ENCODE measurements at regions not wholly inside any gene's neighbourhood (a gene's known extent, or its start where the extent isn't known, plus 50 kb on each side); places are given as distances from the start of the nearest gene placed in this dataset.

DNA sequence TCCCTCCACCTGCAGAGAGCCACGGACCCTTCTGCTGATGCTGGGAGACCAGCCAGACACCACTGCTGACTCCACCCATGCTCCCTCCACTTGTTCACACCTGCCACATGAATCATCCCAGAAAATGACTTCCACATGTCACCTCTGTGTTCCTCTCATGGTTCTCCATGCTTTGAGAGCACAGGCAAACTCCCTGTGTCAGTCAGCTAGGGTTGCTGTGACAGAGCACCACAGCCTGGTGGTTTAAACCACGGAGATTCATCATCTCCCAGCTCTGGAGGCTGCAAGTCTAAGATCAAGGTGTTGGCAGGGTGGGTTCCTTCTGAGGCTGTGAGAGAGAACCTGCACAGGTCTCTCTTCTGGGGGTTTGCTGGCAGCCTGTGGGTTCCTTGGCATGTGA, 381.4 kb downstream of the GADD45G start:
- intact Hi-C loops (cut with DNase I; ENCODE audit: low total_unique reads) = no loop called here

GRCh38 chr9:89988458-89988857, 383.6 kb downstream of the GADD45G start:
- 29 to 63% methylated on average over 1 of the region's 1 CpG for WGBS, 2 donors (ENCODE audit: low coverage in 1 of 2)
- intact Hi-C loops (cut with DNase I; ENCODE audit: low total_unique reads) (no loop called here), in situ Hi-C loops (cut with MboI; ENCODE audit: low pct_ligation_motif_present in 1 of 4, low pct_unique_long_range_greater_than_20kb in 1 of 4, low sequenced_read_pairs in 3 of 4) (no loop called here)
- H3K4me3 ChIP-seq = no peak overlapping the region
- H3K36me3 ChIP-seq = no peaks in the 10 kb centered on the region
- TF ChIP-seq, protein P1, sequence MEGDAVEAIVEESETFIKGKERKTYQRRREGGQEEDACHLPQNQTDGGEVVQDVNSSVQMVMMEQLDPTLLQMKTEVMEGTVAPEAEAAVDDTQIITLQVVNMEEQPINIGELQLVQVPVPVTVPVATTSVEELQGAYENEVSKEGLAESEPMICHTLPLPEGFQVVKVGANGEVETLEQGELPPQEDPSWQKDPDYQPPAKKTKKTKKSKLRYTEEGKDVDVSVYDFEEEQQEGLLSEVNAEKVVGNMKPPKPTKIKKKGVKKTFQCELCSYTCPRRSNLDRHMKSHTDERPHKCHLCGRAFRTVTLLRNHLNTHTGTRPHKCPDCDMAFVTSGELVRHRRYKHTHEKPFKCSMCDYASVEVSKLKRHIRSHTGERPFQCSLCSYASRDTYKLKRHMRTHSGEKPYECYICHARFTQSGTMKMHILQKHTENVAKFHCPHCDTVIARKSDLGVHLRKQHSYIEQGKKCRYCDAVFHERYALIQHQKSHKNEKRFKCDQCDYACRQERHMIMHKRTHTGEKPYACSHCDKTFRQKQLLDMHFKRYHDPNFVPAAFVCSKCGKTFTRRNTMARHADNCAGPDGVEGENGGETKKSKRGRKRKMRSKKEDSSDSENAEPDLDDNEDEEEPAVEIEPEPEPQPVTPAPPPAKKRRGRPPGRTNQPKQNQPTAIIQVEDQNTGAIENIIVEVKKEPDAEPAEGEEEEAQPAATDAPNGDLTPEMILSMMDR (IDR thresholded peaks at IDR 0.05) = no peak
- TF ChIP-seq POLR2AphosphoS5 (IDR thresholded peaks at IDR 0.05) (no peak), EP300 (IDR thresholded peaks at IDR 0.05; ENCODE audit: low read depth) (no peak), POLR2A (IDR thresholded peaks at IDR 0.05) (no peak)
- H3K27me3 ChIP-seq = no peaks in the 10 kb centered on the region
- peaks cover 0 to 3% (median 1%) of the 10 kb centered on the region in 4 donors for H3K4me1 ChIP-seq
- H3K27ac ChIP-seq = no peak overlapping the region
- no peaks in the 10 kb centered on the region for H3K9me3 ChIP-seq
- DNase-seq = no peak

More for the DNA sequence above, 381.4 kb downstream of the GADD45G start:
- no peak for TF ChIP-seq POLR2AphosphoS5 (IDR thresholded peaks at IDR 0.05)
- TF ChIP-seq EP300 (IDR thresholded peaks at IDR 0.05; ENCODE audit: low read depth) = no peak
- no peak for TF ChIP-seq POLR2A (IDR thresholded peaks at IDR 0.05)
- TF ChIP-seq, protein P1 (IDR thresholded peaks at IDR 0.05) = no peak
- 84 to 100% methylated on average over 1 to 2 of the region's 2 CpGs for WGBS, 2 donors (ENCODE audit: low coverage in 1 of 2)
- Histone ChIP-seq H3K27ac (no peak overlapping the region), H3K36me3 (no peaks in the 10 kb centered on the region), H3K27me3 (no peaks in the 10 kb centered on the region), H3K4me1 (peaks cover 0 to 4% (median 2%) of the 10 kb centered on the region in 4 donors), H3K9me3 (no peaks in the 10 kb centered on the region), H3K4me3 (no peak overlapping the region)
- in situ Hi-C loops (cut with MboI; ENCODE audit: low pct_ligation_motif_present in 1 of 4, low pct_unique_long_range_greater_than_20kb in 1 of 4, low sequenced_read_pairs in 3 of 4) = no loop called here
- DNase-seq = no peak

- H3K4me3 ChIP-seq = no peak overlapping the region
- 80 to 89% methylated on average over 2 to 7 of the region's 7 CpGs for WGBS, 2 donors (ENCODE audit: low coverage in 1 of 2)
- H3K4me1 ChIP-seq = peaks cover 10 to 17% (median 14%) of the 10 kb centered on the region in 4 donors
- TF ChIP-seq EP300 (IDR thresholded peaks at IDR 0.05; ENCODE audit: low read depth) = no peak
- TF ChIP-seq, protein P1 (IDR thresholded peaks at IDR 0.05) = no peak
- no peak for TF ChIP-seq POLR2AphosphoS5 (IDR thresholded peaks at IDR 0.05)
- TF ChIP-seq POLR2A (IDR thresholded peaks at IDR 0.05) = no peak
- H3K9me3 ChIP-seq = no peaks in the 10 kb centered on the region
- H3K36me3 ChIP-seq = no peaks in the 10 kb centered on the region
- intact Hi-C loops (cut with DNase I; ENCODE audit: low total_unique reads) (no loop called here), in situ Hi-C loops (cut with MboI; ENCODE audit: low pct_ligation_motif_present in 1 of 4, low pct_unique_long_range_greater_than_20kb in 1 of 4, low sequenced_read_pairs in 3 of 4) (no loop called here)
- no peak for DNase-seq
- no peaks in the 10 kb centered on the region for H3K27me3 ChIP-seq
- H3K27ac ChIP-seq = no peak overlapping the region
Measured at GRCh38 chr9:89991204-89991790, 386.5 kb downstream of the GADD45G start.

GRCh38 chr9:89992326-89993198, 387.8 kb downstream of the GADD45G start:
- Histone ChIP-seq H3K36me3 (no peaks in the 10 kb centered on the region), H3K27ac (no peak overlapping the region), H3K4me1 (peaks cover 10 to 21% (median 17%) of the 10 kb centered on the region in 4 donors), H3K4me3 (no peak overlapping the region), H3K9me3 (no peaks in the 10 kb centered on the region), H3K27me3 (no peaks in the 10 kb centered on the region)
- in situ Hi-C loops (cut with MboI; ENCODE audit: low pct_ligation_motif_present in 1 of 4, low pct_unique_long_range_greater_than_20kb in 1 of 4, low sequenced_read_pairs in 3 of 4) = no loop called here
- no peak for TF ChIP-seq POLR2A (IDR thresholded peaks at IDR 0.05)
- TF ChIP-seq EP300 (IDR thresholded peaks at IDR 0.05; ENCODE audit: low read depth) = no peak
- TF ChIP-seq, protein P1 (IDR thresholded peaks at IDR 0.05) = no peak
- no peak for TF ChIP-seq POLR2AphosphoS5 (IDR thresholded peaks at IDR 0.05)
- intact Hi-C loops (cut with DNase I; ENCODE audit: low total_unique reads) = no loop called here
- 66 to 83% methylated on average over 4 to 16 of the region's 16 CpGs for WGBS, 2 donors (ENCODE audit: low coverage in 1 of 2)
- DNase-seq = no peak
